GM12875 (cell line): ENCODE measurements at regions not wholly inside any gene's neighbourhood (a gene's known extent, or its start where the extent isn't known, plus 50 kb on each side); places are given as distances from the start of the nearest gene placed in this dataset.

Experiments used
- H3K4me3 ChIP-seq: one replicate; pipeline ENCODE4 v1.5.1; 2011; ENCODE audit warnings: low read depth, low read length, control low read depth
- CTCF ChIP-seq: IDR thresholded peaks from 2 replicates; pipeline ENCODE4 v1.5.1; 2011; ENCODE audit warnings: low read depth, mild to moderate bottlenecking, control low read depth, inconsistent platforms, low read length, moderate library complexity, borderline replicate concordance; ENCODE audit not compliant: insufficient read depth

DNA sequence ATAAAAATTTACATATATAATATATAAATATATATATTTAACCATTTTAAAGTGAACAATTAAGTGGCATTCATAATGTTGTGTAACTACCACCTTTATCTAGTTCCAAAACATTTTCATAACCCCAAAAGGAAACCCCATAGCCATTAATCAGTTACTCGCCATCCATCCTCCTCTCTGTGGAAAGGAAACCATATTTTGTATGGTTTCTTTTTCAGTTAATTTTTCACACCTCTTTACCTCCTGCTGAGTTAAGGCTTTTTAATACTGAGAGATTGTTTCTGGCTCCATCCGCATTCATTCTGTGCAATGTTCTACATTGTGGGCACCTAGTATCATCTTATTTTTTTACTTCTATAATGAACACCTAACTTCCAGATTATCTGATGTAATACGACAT, 512.1 kb downstream of the LMO4 start:
- TF ChIP-seq CTCF: no peak
- no peak overlapping the region for H3K4me3 ChIP-seq

GRCh38 chr1:87841332-87841731, 512.7 kb downstream of the LMO4 start:
- TF ChIP-seq CTCF: no peak
- H3K4me3 ChIP-seq: no peak overlapping the region

DNA sequence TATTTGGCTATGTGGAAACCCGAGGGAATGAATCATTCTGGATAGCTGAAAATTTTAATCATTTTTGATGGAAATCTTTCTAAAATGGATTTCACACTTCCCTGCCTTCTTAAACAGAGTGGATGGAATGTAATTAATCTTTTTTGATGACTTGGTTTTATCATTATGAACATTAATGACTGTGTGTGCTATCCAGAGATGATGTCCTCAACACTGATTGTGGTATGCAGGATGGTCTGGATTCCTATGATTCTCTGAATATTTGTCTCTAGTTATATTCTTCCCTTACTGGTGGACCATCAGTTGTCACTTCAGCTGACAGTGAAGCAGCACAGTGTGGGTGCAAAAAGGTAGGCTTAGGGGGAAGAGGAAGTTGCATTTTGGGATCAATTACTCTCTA, 513.5 kb downstream of the LMO4 start:
- H3K4me3 ChIP-seq: no peak overlapping the region
- no peak for TF ChIP-seq CTCF

DNA sequence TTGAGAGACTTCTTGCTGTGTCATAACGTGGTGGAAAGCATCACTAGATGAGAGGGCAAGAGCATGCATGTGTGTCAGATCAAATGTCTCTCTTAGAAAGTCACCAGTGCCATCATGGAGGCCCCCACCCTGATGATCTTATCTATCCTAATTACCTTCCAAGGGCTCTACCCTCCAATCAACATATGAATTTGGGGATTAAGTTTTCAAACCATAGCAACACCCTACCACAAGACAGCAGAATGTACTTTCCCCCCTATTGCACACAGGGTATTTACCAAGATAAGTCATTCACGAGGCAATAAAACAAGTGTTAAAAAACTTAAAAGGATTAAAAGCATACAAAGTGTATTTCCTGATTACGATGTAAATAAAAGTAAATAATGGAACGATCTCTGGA, 515.6 kb downstream of the LMO4 start:
- H3K4me3 ChIP-seq: no peak overlapping the region
- TF ChIP-seq CTCF: no peak

- H3K4me3 ChIP-seq: no peak overlapping the region
- TF ChIP-seq CTCF: no peak
These were observed 522.8 kb downstream of the LMO4 start for GRCh38 chr1:87851490-87851889.

DNA sequence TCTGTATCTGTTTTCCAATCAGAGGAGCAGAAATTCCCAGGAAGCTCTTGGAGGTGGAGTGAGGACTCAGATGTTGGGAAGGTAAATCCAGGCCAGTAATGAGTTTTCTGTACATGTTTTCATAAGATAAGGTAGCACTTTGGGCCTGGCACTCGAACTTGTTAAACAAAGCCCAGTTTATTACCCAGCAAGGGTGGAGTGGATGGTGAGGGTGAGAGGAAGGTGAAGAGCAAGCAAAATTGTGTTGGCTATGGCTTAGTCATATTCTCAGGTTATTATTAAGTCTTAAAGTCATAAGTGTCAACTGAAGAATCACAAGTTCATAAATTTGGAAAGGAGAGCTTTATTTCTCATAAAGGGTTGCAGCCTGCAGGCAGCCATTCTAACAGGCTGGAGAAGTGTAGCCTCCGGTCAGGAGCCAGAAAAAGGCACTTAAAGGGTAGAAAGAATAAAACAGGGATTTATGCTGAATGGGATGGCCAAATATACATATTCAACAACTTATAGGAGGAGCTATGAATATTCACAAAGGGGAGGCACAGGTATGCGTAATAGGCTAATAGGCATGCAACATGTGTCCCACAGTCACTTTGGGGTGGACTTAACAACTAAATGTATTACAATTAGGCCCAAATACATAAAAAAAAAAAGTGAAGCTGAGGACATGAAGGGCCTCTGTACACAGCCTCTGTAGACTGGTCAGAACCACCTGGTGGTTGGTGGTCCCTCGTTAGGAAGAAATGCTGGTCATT, 523.9 kb downstream of the LMO4 start:
- no peak for TF ChIP-seq CTCF
- H3K4me3 ChIP-seq: no peak overlapping the region

- no peak for TF ChIP-seq CTCF
- no peak overlapping the region for H3K4me3 ChIP-seq
These were observed 525.1 kb downstream of the LMO4 start for GRCh38 chr1:87853576-87854351.
